Esophagus mucosa (tissue), 1 donor: ENCODE measurements at regions not wholly inside any gene's neighbourhood (a gene's known extent, or its start where the extent isn't known, plus 50 kb on each side); places are given as distances from the start of the nearest gene placed in this dataset.

Source experiments
- ATAC-seq: fragments of 200-7000 bp; cut with Tn5 transposase; one replicate; pipeline ENCODE4 v1.9.1; 2020
- donor health status: DM: yes; HTN: yes; CAD: no.

DNA sequence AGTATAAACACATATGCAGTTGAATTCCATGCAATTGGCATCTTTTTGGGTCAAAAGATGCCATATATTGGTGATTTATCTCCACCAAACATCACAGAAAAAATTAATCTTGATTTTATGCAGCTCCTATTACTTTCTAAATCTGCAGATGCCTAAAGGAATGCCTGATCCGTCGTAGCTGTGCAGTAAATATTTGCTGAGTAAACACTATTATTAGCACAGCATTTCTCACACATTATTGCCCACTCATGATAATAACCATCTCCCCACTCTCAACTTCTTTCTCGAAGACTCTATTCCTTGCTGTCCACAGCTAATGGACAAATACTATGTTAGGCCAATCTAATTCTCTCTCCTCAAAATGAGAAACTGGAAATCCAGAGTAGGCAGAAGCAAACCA lies 625.2 kb downstream of the ZIC1 start:
- ATAC-seq: no peak

GRCh38 chr3:148036331-148036876 lies 627.2 kb downstream of the ZIC1 start:
- no peak for ATAC-seq

GRCh38 chr3:148042663-148043445 lies 633.7 kb downstream of the ZIC1 start:
- ATAC-seq: no peak

DNA sequence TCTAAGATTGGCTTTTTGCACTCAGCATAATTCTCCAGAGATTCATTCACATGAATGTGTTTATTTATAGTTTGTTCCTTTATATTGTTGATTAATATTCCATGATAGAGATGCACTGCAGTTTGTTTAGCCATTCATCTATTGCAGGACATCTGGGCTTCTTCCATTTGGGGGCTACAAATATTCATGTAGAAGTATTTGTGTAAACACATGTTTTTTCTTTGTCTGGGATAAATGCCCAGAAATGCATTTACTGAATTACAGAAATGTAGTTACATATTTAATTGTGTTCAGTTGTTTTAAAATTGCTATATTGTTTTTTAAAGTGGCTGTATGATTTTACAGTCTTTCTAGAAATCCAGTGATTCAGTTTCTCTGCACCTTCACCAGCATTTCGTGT lies 635.0 kb downstream of the ZIC1 start:
- ATAC-seq: no peak

DNA sequence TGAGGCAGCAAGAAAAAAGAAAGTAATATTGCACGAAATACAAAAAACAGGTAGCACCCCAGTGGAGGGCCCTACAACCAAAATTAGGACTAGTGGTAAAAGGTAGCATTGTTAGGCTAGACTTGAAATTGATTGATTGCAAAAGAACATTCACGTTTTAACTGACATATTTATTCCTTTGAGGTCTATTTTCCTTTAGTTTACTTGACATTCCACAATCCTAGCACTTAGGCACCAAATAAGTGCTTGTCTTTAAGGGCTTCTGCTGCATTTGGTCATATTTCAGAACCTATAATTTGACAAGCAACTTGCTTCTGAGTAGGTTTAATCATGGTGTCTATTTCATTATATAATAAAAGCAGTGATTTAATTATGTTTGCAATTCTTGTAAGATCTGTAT lies 642.7 kb upstream of the AGTR1 start:
- no peak for ATAC-seq

DNA sequence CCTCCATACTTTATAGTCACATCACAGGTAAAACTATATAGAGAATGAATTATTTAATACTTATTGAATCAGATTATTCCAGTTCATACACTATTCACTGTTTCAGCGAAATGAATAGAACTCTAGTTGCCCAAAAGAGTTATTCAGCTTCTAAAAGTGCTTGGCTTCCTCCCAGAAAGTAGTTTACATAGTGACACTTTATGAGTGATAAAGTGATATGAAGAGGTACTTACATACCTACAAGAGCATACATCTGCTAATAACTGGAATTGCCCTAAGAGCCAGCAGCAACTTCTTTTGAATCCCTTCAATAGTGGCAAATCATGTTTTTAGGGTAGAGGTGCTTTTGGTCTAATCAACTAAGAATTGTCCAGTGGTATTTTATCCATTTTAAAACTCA lies 635.1 kb upstream of the AGTR1 start:
- ATAC-seq: no peak

DNA sequence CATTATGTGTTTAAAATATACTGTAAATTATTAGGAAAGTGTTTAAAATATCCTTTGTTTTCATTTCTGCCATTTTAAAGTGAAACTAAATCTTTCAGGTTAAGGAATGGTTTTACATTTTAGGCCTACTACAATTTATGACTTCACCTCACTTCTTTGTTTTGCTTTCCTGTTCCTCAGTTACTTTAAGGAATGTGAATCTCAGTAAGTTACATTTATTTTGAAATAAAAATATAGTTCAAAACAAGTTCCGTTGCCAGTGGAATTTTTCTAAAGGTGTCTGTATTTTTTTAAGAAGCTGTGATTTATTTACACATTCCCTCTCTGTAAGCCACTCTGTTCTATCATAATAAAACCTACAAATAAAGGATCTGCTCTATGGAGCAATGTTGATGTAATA lies 630.9 kb upstream of the AGTR1 start:
- no peak for ATAC-seq

GRCh38 chr3:148068466-148068865 lies 629.2 kb upstream of the AGTR1 start:
- ATAC-seq: no peak

- no peak for ATAC-seq
Measured at GRCh38 chr3:148070041-148070440, 627.7 kb upstream of the AGTR1 start.

DNA sequence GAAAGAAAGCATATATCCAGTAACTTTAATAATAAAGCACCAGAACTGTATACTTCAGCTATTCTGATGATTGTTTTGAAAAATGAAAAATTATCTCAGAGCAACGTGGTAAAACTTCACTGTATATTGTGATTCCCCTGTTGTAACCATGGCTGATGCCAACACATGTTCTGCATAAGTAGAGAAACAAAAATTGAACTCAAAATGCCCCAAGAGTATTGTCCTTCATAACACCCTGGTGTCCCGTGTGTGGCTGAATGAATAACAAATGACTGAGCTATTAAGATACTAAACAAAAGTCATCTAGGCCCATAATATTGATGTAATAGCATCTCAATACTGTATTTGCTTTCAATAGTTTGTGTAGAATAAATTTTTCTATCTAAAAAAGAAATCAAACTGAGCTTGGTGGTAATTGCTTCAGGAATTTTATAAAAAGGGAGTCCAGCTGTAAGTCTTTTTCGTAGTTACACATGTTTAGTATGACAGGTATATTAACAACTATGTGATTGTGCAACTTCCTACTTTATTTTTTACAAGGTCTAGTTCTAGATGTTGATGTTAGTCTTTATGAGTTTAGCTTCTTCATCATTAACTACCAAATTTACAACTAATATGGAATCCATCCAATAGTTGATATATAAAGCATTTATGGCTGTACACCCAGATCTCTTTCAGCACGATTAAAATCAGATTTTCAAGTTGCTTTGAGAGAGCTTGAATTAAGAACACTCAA lies 623.8 kb upstream of the AGTR1 start:
- ATAC-seq: no peak

DNA sequence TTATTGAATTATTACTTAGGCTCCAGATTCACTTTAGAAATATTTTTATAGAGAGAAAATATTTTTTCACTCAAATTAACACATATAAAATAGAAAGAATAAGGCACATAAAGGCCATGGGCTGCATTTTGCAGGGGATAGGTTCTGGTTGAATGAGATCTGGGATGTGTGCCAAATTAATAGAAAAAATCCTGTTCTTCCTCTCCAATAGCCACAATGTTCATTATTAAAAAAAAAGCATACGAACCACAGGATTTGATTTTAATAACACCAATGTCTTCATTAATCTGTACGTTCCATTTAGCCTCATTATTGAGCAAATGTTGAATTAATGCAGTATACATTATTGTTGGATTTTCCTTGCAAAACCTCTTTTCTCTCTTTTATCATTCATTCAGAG lies 622.8 kb upstream of the AGTR1 start:
- ATAC-seq: no peak

DNA sequence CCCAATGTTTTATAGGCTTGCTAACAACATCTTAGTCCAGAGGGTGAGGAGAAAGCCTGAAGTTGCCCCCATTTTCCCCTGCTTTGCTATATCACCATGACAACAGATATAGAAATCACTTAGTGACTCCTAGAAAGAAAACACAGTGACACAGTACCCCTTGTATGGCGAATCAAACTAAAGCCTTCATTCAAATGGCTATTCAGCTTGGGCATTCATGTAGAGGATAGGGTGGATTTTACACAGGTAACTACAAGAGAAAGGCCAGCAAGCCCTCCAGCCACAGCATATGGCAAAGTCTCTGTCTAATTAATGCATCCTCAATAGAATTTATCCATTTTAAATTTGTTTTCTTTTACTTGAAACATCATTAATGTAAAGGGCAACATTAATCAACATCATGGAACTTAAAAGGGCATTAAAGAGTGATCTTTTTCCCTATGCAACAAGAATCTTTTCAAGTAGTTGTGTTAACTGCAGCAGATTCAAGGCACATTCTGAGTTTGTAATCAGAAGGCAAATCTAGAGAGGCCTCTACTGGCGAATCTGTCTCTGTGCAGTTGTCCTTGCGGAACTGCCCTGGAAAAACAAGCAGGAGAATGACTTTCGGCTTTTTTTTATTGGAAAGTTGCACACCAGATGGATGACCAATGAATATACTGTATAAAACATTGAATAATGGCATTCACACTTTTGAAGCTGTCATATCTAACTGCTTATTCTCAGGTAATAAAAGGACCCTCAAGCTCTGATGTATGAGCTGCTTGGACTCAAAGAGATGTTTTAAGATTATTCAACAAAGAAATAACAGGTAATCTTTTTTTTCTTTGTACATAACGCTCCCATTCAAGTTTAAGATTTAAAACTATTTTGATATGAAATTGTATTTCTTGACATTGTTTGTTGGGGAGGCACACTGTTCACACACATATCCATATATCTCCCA lies 621.7 kb upstream of the AGTR1 start:
- ATAC-seq: no peak

- ATAC-seq: no peak
Measured at GRCh38 chr3:148077318-148077923, 620.3 kb upstream of the AGTR1 start.

DNA sequence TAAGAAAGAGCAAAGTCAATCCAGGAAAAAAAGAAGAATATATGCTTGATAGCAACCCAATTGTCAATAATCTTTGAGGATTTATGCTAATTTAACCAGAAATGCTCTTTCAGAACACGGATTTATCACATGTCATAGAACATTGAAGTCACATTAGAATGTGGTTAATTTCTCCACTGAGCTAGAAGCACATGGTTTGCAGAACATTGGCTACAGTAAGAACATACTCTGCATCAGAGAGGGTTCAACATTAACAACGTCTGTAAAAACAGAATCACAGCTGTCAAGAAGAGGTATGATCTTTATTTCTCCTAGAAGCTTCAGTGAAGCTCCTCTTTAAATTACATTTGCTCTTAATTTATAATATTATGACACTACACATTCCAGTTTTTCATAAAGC lies 619.7 kb upstream of the AGTR1 start:
- ATAC-seq: no peak

- no peak for ATAC-seq
Measured at GRCh38 chr3:148078658-148079057, 619.0 kb upstream of the AGTR1 start.

GRCh38 chr3:148079370-148079769 lies 618.3 kb upstream of the AGTR1 start:
- ATAC-seq: no peak

GRCh38 chr3:148081926-148082325 lies 615.8 kb upstream of the AGTR1 start:
- ATAC-seq: no peak

DNA sequence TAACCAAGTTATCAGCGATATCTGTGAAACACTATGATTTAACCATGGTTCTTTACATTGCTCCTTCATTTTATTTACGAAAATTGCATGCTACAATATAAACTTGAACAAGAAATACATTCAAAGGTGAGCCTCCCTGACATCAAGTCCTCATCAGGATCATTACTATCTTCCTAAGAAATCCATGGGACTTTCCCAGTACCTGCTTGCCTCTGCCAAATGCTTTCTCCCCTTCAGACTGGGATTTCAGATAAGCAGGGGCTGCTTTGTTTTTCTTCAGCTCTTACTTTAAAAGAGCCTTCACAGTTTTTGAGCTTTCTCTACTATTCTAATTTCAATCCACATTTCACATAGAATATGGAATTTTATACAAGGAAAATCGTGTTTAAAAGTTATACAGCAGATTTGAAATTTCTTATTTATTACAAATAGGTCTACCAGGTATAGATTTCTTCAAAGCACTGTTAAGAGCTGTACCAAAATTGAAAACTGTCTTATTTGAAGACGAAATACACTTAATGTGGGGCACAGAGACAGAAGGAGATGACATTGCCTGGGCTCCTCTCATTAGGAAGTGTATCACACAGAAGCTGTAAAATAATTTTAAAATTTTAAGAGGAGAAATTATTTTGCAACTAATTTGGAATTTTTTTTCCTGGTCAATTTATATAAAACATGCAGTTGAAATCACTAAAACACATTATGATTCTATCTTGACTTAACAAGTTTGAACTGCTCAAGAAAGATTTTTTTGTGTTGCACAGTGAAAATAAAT lies 615.0 kb upstream of the AGTR1 start:
- ATAC-seq: no peak

DNA sequence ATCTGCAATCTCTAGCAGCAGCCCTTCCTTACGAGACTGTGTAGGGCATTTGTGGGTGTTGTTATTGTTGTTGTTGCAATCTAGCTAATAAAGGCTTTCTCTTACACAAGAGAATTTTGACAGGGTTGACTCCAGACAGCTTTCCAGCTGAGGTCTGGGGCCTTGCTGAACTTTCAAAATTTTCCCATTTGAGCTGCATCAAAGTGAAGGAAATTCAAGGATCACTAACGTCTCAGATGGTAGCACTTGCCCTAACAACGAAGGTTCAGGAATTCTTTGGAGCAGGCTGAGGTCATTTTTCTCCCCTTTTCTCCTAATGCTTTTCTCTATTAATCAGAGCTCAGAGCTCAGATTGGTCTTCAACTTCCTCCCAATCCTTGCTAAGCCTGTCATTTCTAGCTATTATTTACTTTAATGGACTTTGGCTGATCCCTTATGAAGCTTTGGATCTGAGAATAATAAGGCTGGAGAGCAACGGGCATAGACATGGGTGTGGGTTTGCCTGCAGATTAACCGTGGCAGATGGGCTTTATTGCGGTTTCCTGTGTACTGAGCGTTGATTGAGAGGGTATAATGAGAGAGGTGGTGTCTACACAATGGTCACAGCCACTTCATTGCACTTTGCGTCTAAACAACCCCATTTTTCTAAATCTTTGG lies 614.0 kb upstream of the AGTR1 start:
- ATAC-seq: no peak

DNA sequence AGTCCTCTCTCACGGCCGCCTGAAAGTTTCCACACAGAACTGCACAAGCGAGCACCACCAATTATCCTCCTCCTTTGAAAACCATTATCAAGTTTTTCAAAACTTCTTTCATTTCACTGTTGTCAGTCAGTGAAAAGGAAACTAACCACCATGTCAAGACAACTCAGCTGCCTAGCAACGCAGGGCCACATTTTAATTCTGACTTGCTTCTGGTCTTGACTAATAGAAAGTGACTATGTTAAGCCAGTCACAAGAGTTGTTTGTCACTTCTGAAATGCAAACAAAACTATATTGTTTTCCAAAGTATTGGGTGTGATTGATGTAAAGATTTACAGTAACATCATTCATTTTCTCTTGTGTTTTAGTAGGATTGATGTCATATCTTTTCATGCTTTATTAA lies 612.8 kb upstream of the AGTR1 start:
- ATAC-seq: no peak
